ENCODE measurements at regions not wholly inside any gene's neighbourhood (a gene's known extent, or its start where the extent isn't known, plus 50 kb on each side); places are given as distances from the start of the nearest gene placed in this dataset.

DNA sequence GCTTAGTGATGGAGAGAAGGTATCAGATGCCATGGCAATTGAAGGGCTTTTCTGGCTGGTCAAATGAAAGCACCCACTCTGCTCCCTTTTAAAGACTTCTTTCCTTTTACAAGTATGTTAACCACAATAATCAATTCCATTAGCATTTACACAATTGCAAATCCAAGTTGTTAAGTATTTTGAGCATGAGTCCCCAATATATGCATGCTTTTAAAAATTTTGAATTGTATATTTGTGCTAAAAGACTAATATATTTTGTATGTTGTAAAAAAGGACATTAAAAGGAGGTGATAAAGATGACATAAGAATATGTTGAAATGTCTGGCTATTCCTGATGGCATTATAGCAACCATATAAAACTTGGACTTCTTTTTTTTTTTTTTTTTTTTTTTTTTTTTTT, 639.9 kb upstream of the CPEB2 start:
- no peaks in the 10 kb centered on the region for H3K36me3 ChIP-seq (replicated peaks; ENCODE audit: insufficient read depth, low read length)
- H3K27me3 ChIP-seq (replicated peaks; ENCODE audit: insufficient read depth, low read length) = no peaks in the 10 kb centered on the region
- H3K9me3 ChIP-seq (replicated peaks; ENCODE audit: insufficient read depth, low read length) = no peaks in the 10 kb centered on the region
- no peak overlapping the region for H3K4me2 ChIP-seq (ENCODE audit: low read depth, low read length)
- H3K9ac ChIP-seq (ENCODE audit: low read length) = no peak overlapping the region
- no peaks in the 10 kb centered on the region for H3K9me2 ChIP-seq (replicated peaks; ENCODE audit: insufficient read depth, low read length)
- no peak for DNase-seq
- no peaks in the 10 kb centered on the region for H3K4me1 ChIP-seq (ENCODE audit: low read length)
- no peak overlapping the region for H2AFZ ChIP-seq (ENCODE audit: low read length)
- no peaks in the 10 kb centered on the region for H3K79me2 ChIP-seq (ENCODE audit: low read length)
- no peak overlapping the region for H3K4me3 ChIP-seq (ENCODE audit: low read length)
- H3F3A ChIP-seq (ENCODE audit: insufficient read depth, low read length) = no peaks in the 10 kb centered on the region
- no peak overlapping the region for H3K27ac ChIP-seq (ENCODE audit: low read length)
- TF ChIP-seq EZH2phosphoT487 (IDR thresholded peaks at IDR 0.05; ENCODE audit: low read length) (no peak), EZH2 (optimal IDR thresholded peaks at IDR 0.05; ENCODE audit: low read depth, low read length) (no peak)
- TF ChIP-seq, protein P1, sequence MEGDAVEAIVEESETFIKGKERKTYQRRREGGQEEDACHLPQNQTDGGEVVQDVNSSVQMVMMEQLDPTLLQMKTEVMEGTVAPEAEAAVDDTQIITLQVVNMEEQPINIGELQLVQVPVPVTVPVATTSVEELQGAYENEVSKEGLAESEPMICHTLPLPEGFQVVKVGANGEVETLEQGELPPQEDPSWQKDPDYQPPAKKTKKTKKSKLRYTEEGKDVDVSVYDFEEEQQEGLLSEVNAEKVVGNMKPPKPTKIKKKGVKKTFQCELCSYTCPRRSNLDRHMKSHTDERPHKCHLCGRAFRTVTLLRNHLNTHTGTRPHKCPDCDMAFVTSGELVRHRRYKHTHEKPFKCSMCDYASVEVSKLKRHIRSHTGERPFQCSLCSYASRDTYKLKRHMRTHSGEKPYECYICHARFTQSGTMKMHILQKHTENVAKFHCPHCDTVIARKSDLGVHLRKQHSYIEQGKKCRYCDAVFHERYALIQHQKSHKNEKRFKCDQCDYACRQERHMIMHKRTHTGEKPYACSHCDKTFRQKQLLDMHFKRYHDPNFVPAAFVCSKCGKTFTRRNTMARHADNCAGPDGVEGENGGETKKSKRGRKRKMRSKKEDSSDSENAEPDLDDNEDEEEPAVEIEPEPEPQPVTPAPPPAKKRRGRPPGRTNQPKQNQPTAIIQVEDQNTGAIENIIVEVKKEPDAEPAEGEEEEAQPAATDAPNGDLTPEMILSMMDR (IDR thresholded peaks at IDR 0.05; ENCODE audit: low read length) = no peak
- no peaks in the 10 kb centered on the region for H4K20me1 ChIP-seq (ENCODE audit: insufficient read depth, low read length)

DNA sequence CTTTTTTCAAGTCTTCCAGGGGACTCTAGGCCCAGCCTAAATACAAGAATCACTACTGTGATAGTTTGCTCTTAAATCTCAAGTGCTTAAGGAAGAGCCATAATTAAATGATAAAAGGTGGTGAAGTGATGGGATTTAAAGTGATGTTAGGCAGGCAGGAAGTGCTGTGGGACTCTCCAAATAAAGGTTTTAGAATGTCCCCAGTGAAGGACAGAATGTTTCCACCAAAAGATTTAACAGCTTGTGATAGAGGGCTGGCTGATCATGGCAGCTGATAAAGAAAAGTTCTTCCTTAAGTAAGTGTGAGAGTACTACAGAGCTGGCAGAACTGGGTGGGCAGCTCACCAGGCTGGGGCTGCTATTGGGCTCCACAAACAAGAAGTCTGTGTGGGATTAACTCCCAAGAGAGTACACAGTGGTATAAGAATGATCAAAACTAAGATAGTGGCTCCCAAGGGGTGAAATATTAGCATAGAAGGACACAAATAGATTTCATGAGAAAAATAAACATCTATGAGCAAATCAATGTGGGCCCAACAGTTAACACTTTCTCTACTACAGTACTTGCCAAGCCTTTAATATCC, 637.2 kb upstream of the CPEB2 start:
- no peak for DNase-seq
- Histone ChIP-seq H2AFZ (ENCODE audit: low read length) (no peak overlapping the region), H3K9ac (ENCODE audit: low read length) (no peak overlapping the region), H3K36me3 (replicated peaks; ENCODE audit: insufficient read depth, low read length) (no peaks in the 10 kb centered on the region), H3K27me3 (replicated peaks; ENCODE audit: insufficient read depth, low read length) (no peaks in the 10 kb centered on the region), H3K9me3 (replicated peaks; ENCODE audit: insufficient read depth, low read length) (no peaks in the 10 kb centered on the region), H3K4me2 (ENCODE audit: low read depth, low read length) (no peak overlapping the region), H3K79me2 (ENCODE audit: low read length) (no peaks in the 10 kb centered on the region), H3F3A (ENCODE audit: insufficient read depth, low read length) (no peaks in the 10 kb centered on the region), H4K20me1 (ENCODE audit: insufficient read depth, low read length) (no peaks in the 10 kb centered on the region), H3K27ac (ENCODE audit: low read length) (no peak overlapping the region), H3K4me3 (ENCODE audit: low read length) (no peak overlapping the region), H3K9me2 (replicated peaks; ENCODE audit: insufficient read depth, low read length) (no peaks in the 10 kb centered on the region), H3K4me1 (ENCODE audit: low read length) (no peaks in the 10 kb centered on the region)
- TF ChIP-seq EZH2phosphoT487 (IDR thresholded peaks at IDR 0.05; ENCODE audit: low read length) = no peak
- TF ChIP-seq, protein P1 (IDR thresholded peaks at IDR 0.05; ENCODE audit: low read length) = no peak
- no peak for TF ChIP-seq EZH2 (optimal IDR thresholded peaks at IDR 0.05; ENCODE audit: low read depth, low read length)

DNA sequence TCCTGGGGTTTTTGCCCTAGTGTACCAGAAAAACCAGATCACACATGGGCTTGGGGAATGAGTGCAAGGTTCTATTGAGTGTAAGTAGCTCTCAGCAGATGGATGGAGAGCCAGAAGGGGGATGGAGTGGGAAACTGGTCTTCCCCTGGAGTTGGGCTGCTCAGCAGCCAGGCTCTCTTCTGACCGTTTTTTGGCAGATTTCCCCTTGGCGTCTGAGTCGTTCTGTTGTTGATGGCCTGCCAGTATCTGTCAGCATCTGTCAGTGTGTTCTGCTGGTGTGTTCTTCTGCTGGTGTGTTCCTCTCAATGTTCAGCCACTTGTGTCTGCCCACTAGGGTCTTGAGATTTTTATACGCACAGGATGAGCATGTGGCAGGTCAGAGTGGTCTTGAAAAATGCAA, 633.9 kb upstream of the CPEB2 start:
- H3K9me3 ChIP-seq (replicated peaks; ENCODE audit: insufficient read depth, low read length) = no peaks in the 10 kb centered on the region
- TF ChIP-seq EZH2 (optimal IDR thresholded peaks at IDR 0.05; ENCODE audit: low read depth, low read length) = no peak
- TF ChIP-seq, protein P1 (IDR thresholded peaks at IDR 0.05; ENCODE audit: low read length) = no peak
- no peak for TF ChIP-seq EZH2phosphoT487 (IDR thresholded peaks at IDR 0.05; ENCODE audit: low read length)
- H3F3A ChIP-seq (ENCODE audit: insufficient read depth, low read length) = no peaks in the 10 kb centered on the region
- H3K4me1 ChIP-seq (ENCODE audit: low read length) = no peaks in the 10 kb centered on the region
- H3K36me3 ChIP-seq (replicated peaks; ENCODE audit: insufficient read depth, low read length) = no peaks in the 10 kb centered on the region
- no peak overlapping the region for H3K4me2 ChIP-seq (ENCODE audit: low read depth, low read length)
- no peaks in the 10 kb centered on the region for H4K20me1 ChIP-seq (ENCODE audit: insufficient read depth, low read length)
- H3K79me2 ChIP-seq (ENCODE audit: low read length) = no peaks in the 10 kb centered on the region
- no peak overlapping the region for H2AFZ ChIP-seq (ENCODE audit: low read length)
- DNase-seq = no peak
- H3K9me2 ChIP-seq (replicated peaks; ENCODE audit: insufficient read depth, low read length) = no peaks in the 10 kb centered on the region
- no peaks in the 10 kb centered on the region for H3K27me3 ChIP-seq (replicated peaks; ENCODE audit: insufficient read depth, low read length)
- no peak overlapping the region for H3K4me3 ChIP-seq (ENCODE audit: low read length)
- no peak overlapping the region for H3K9ac ChIP-seq (ENCODE audit: low read length)
- H3K27ac ChIP-seq (ENCODE audit: low read length) = no peak overlapping the region

Data from MM.1S (cell line).